ENCODE measurements at regions not wholly inside any gene's neighbourhood (a gene's known extent, or its start where the extent isn't known, plus 50 kb on each side); places are given as distances from the start of the nearest gene placed in this dataset.

GRCh38 chr21:25324666-25325065 is 282.6 kb downstream of the MRPL39 start:
- no peaks in the 10 kb centered on the region for H3K79me1 ChIP-seq (ENCODE audit: low read length)
- H2BK15ac ChIP-seq (replicated peaks; ENCODE audit: low read depth), result no peak overlapping the region
- H4K8ac ChIP-seq (ENCODE audit: low read depth, low read length), result no peak overlapping the region
- no peak overlapping the region for H4K5ac ChIP-seq (ENCODE audit: low read length)
- H3K36me3 ChIP-seq (ENCODE audit: control insufficient read depth, insufficient read depth, low read length), result no peaks in the 10 kb centered on the region
- no peaks in the 10 kb centered on the region for H3K27me3 ChIP-seq (ENCODE audit: insufficient read depth, low read length, poor library complexity)
- no peaks in the 10 kb centered on the region for H3K4me1 ChIP-seq (ENCODE audit: control insufficient read depth, low read depth, low read length)
- H3K56ac ChIP-seq (ENCODE audit: low read length), result no peak overlapping the region
- WGBS (ENCODE audit: extremely low coverage, insufficient coverage, low lambda C conversion rate), result no CpG with 5 or more reads among the region's 6 CpGs
- no peak overlapping the region for H2BK5ac ChIP-seq (ENCODE audit: low read length)
- no peaks in the 10 kb centered on the region for H3K79me2 ChIP-seq (ENCODE audit: control insufficient read depth, insufficient read depth, low read length)
- no peak overlapping the region for H3K9ac ChIP-seq (ENCODE audit: low read length)
- no peak overlapping the region for H3K27ac ChIP-seq (ENCODE audit: low read depth, low read length)
- no peak overlapping the region for H2AK5ac ChIP-seq (ENCODE audit: low read length)
- no peak overlapping the region for H2BK120ac ChIP-seq (ENCODE audit: low read depth, low read length)
- no peak overlapping the region for H3K23ac ChIP-seq (ENCODE audit: low read length)
- no peak for DNase-seq
- no peak overlapping the region for H3K4ac ChIP-seq (ENCODE audit: low read depth, low read length)
- no peak overlapping the region for H3K4me3 ChIP-seq (ENCODE audit: low read length)
- H3K18ac ChIP-seq (ENCODE audit: low read length), result no peak overlapping the region
- no peak overlapping the region for H3K4me2 ChIP-seq (ENCODE audit: low read length)

- no peaks in the 10 kb centered on the region for H3K36me3 ChIP-seq (ENCODE audit: control insufficient read depth, insufficient read depth, low read length)
- H2BK15ac ChIP-seq (replicated peaks; ENCODE audit: low read depth), result no peak overlapping the region
- no peak overlapping the region for H3K4me2 ChIP-seq (ENCODE audit: low read length)
- H3K79me1 ChIP-seq (ENCODE audit: low read length), result no peaks in the 10 kb centered on the region
- no peaks in the 10 kb centered on the region for H3K79me2 ChIP-seq (ENCODE audit: control insufficient read depth, insufficient read depth, low read length)
- H3K27ac ChIP-seq (ENCODE audit: low read depth, low read length), result no peak overlapping the region
- H3K4me3 ChIP-seq (ENCODE audit: low read length), result no peak overlapping the region
- H3K56ac ChIP-seq (ENCODE audit: low read length), result no peak overlapping the region
- H3K18ac ChIP-seq (ENCODE audit: low read length), result no peak overlapping the region
- no peak overlapping the region for H4K8ac ChIP-seq (ENCODE audit: low read depth, low read length)
- H3K4ac ChIP-seq (ENCODE audit: low read depth, low read length), result no peak overlapping the region
- H3K9ac ChIP-seq (ENCODE audit: low read length), result no peak overlapping the region
- no CpG with 5 or more reads among the region's 7 CpGs for WGBS (ENCODE audit: extremely low coverage, insufficient coverage, low lambda C conversion rate)
- H2BK5ac ChIP-seq (ENCODE audit: low read length), result no peak overlapping the region
- no peaks in the 10 kb centered on the region for H3K4me1 ChIP-seq (ENCODE audit: control insufficient read depth, low read depth, low read length)
- H3K27me3 ChIP-seq (ENCODE audit: insufficient read depth, low read length, poor library complexity), result no peaks in the 10 kb centered on the region
- no peak for DNase-seq
- no peak overlapping the region for H2BK120ac ChIP-seq (ENCODE audit: low read depth, low read length)
- H3K23ac ChIP-seq (ENCODE audit: low read length), result no peak overlapping the region
- no peak overlapping the region for H2AK5ac ChIP-seq (ENCODE audit: low read length)
- H4K5ac ChIP-seq (ENCODE audit: low read length), result no peak overlapping the region
Measured at GRCh38 chr21:25323356-25323949, 283.8 kb downstream of the MRPL39 start.

- Histone ChIP-seq H3K36me3 (ENCODE audit: control insufficient read depth, insufficient read depth, low read length) (no peaks in the 10 kb centered on the region), H3K4me2 (ENCODE audit: low read length) (no peak overlapping the region), H3K9ac (ENCODE audit: low read length) (no peak overlapping the region), H3K23ac (ENCODE audit: low read length) (no peak overlapping the region), H3K56ac (ENCODE audit: low read length) (no peak overlapping the region), H3K4me3 (ENCODE audit: low read length) (no peak overlapping the region), H3K18ac (ENCODE audit: low read length) (no peak overlapping the region), H2AK5ac (ENCODE audit: low read length) (no peak overlapping the region), H2BK15ac (replicated peaks; ENCODE audit: low read depth) (no peak overlapping the region), H3K79me2 (ENCODE audit: control insufficient read depth, insufficient read depth, low read length) (no peaks in the 10 kb centered on the region), H2BK120ac (ENCODE audit: low read depth, low read length) (no peak overlapping the region), H4K5ac (ENCODE audit: low read length) (no peak overlapping the region), H4K8ac (ENCODE audit: low read depth, low read length) (no peak overlapping the region), H3K4ac (ENCODE audit: low read depth, low read length) (no peak overlapping the region), H3K27ac (ENCODE audit: low read depth, low read length) (no peak overlapping the region), H3K79me1 (ENCODE audit: low read length) (no peaks in the 10 kb centered on the region), H3K27me3 (ENCODE audit: insufficient read depth, low read length, poor library complexity) (no peaks in the 10 kb centered on the region), H3K4me1 (ENCODE audit: control insufficient read depth, low read depth, low read length) (no peaks in the 10 kb centered on the region), H2BK5ac (ENCODE audit: low read length) (no peak overlapping the region)
- WGBS (ENCODE audit: extremely low coverage, insufficient coverage, low lambda C conversion rate), result no CpG with 5 or more reads among the region's 1 CpG
- no peak for DNase-seq
Measured at GRCh38 chr21:25314247-25314646, 293.0 kb downstream of the MRPL39 start.

GRCh38 chr21:25313829-25314228 is 293.5 kb downstream of the MRPL39 start:
- no peak for DNase-seq
- Histone ChIP-seq H2AK5ac (ENCODE audit: low read length) (no peak overlapping the region), H3K4me3 (ENCODE audit: low read length) (no peak overlapping the region), H3K18ac (ENCODE audit: low read length) (no peak overlapping the region), H3K27ac (ENCODE audit: low read depth, low read length) (no peak overlapping the region), H3K9ac (ENCODE audit: low read length) (no peak overlapping the region), H3K23ac (ENCODE audit: low read length) (no peak overlapping the region), H3K79me1 (ENCODE audit: low read length) (no peaks in the 10 kb centered on the region), H3K4ac (ENCODE audit: low read depth, low read length) (no peak overlapping the region), H3K27me3 (ENCODE audit: insufficient read depth, low read length, poor library complexity) (no peaks in the 10 kb centered on the region), H3K4me2 (ENCODE audit: low read length) (no peak overlapping the region), H4K8ac (ENCODE audit: low read depth, low read length) (no peak overlapping the region), H3K36me3 (ENCODE audit: control insufficient read depth, insufficient read depth, low read length) (no peaks in the 10 kb centered on the region), H2BK15ac (replicated peaks; ENCODE audit: low read depth) (no peak overlapping the region), H4K5ac (ENCODE audit: low read length) (no peak overlapping the region), H3K79me2 (ENCODE audit: control insufficient read depth, insufficient read depth, low read length) (no peaks in the 10 kb centered on the region), H2BK5ac (ENCODE audit: low read length) (no peak overlapping the region), H3K4me1 (ENCODE audit: control insufficient read depth, low read depth, low read length) (no peaks in the 10 kb centered on the region), H3K56ac (ENCODE audit: low read length) (no peak overlapping the region), H2BK120ac (ENCODE audit: low read depth, low read length) (no peak overlapping the region)
- no CpG with 5 or more reads among the region's 3 CpGs for WGBS (ENCODE audit: extremely low coverage, insufficient coverage, low lambda C conversion rate)

- Histone ChIP-seq H2AK5ac (ENCODE audit: low read length) (no peak overlapping the region), H3K56ac (ENCODE audit: low read length) (no peak overlapping the region), H3K27ac (ENCODE audit: low read depth, low read length) (no peak overlapping the region), H3K4me3 (ENCODE audit: low read length) (no peak overlapping the region), H3K27me3 (ENCODE audit: insufficient read depth, low read length, poor library complexity) (no peaks in the 10 kb centered on the region), H2BK120ac (ENCODE audit: low read depth, low read length) (no peak overlapping the region), H2BK5ac (ENCODE audit: low read length) (no peak overlapping the region), H3K4ac (ENCODE audit: low read depth, low read length) (no peak overlapping the region), H3K36me3 (ENCODE audit: control insufficient read depth, insufficient read depth, low read length) (no peaks in the 10 kb centered on the region), H4K8ac (ENCODE audit: low read depth, low read length) (no peak overlapping the region), H3K9ac (ENCODE audit: low read length) (no peak overlapping the region), H3K4me2 (ENCODE audit: low read length) (no peak overlapping the region), H3K23ac (ENCODE audit: low read length) (no peak overlapping the region), H2BK15ac (replicated peaks; ENCODE audit: low read depth) (no peak overlapping the region), H4K5ac (ENCODE audit: low read length) (no peak overlapping the region), H3K79me2 (ENCODE audit: control insufficient read depth, insufficient read depth, low read length) (no peaks in the 10 kb centered on the region), H3K4me1 (ENCODE audit: control insufficient read depth, low read depth, low read length) (no peaks in the 10 kb centered on the region), H3K79me1 (ENCODE audit: low read length) (no peaks in the 10 kb centered on the region), H3K18ac (ENCODE audit: low read length) (no peak overlapping the region)
- no CpG with 5 or more reads among the region's 1 CpG for WGBS (ENCODE audit: extremely low coverage, insufficient coverage, low lambda C conversion rate)
- DNase-seq, result no peak
Measured at GRCh38 chr21:25307489-25307888, 299.8 kb downstream of the MRPL39 start.

- Histone ChIP-seq H3K23ac (ENCODE audit: low read length) (no peak overlapping the region), H4K5ac (ENCODE audit: low read length) (no peak overlapping the region), H3K79me2 (ENCODE audit: control insufficient read depth, insufficient read depth, low read length) (no peaks in the 10 kb centered on the region), H2BK15ac (replicated peaks; ENCODE audit: low read depth) (no peak overlapping the region), H2AK5ac (ENCODE audit: low read length) (no peak overlapping the region), H3K4me2 (ENCODE audit: low read length) (no peak overlapping the region), H3K27me3 (ENCODE audit: insufficient read depth, low read length, poor library complexity) (no peaks in the 10 kb centered on the region), H3K9ac (ENCODE audit: low read length) (no peak overlapping the region), H3K4me3 (ENCODE audit: low read length) (no peak overlapping the region), H3K4me1 (ENCODE audit: control insufficient read depth, low read depth, low read length) (no peaks in the 10 kb centered on the region), H3K36me3 (ENCODE audit: control insufficient read depth, insufficient read depth, low read length) (no peaks in the 10 kb centered on the region), H3K4ac (ENCODE audit: low read depth, low read length) (no peak overlapping the region), H3K79me1 (ENCODE audit: low read length) (no peaks in the 10 kb centered on the region), H4K8ac (ENCODE audit: low read depth, low read length) (no peak overlapping the region), H2BK5ac (ENCODE audit: low read length) (no peak overlapping the region), H3K27ac (ENCODE audit: low read depth, low read length) (no peak overlapping the region), H3K18ac (ENCODE audit: low read length) (no peak overlapping the region), H2BK120ac (ENCODE audit: low read depth, low read length) (no peak overlapping the region), H3K56ac (ENCODE audit: low read length) (no peak overlapping the region)
- DNase-seq, result no peak
- WGBS (ENCODE audit: extremely low coverage, insufficient coverage, low lambda C conversion rate), result no CpG with 5 or more reads among the region's 4 CpGs
Measured at GRCh38 chr21:25304611-25305010, 302.7 kb downstream of the MRPL39 start.
